ENCODE measurements at regions not wholly inside any gene's neighbourhood (a gene's known extent, or its start where the extent isn't known, plus 50 kb on each side); places are given as distances from the start of the nearest gene placed in this dataset.

- Histone ChIP-seq H2AFZ (ENCODE audit: low read depth, low read length) (no peak overlapping the region), H3K4me3 (ENCODE audit: low read length) (no peak overlapping the region), H3K27me3 (ENCODE audit: insufficient read depth, low read length) (no peaks in the 10 kb centered on the region), H3K36me3 (ENCODE audit: insufficient read depth, low read length) (no peaks in the 10 kb centered on the region), H3K9me3 (ENCODE audit: low read length) (no peaks in the 10 kb centered on the region), H3K4me1 (ENCODE audit: insufficient read depth, low read length) (no peaks in the 10 kb centered on the region)
Observed at GRCh38 chr5:143761663-143762062, 50.3 kb upstream of the HMHB1 start.

GRCh38 chr5:143760755-143761154, 51.2 kb upstream of the HMHB1 start:
- Histone ChIP-seq H3K4me3 (ENCODE audit: low read length) (no peak overlapping the region), H3K36me3 (ENCODE audit: insufficient read depth, low read length) (no peaks in the 10 kb centered on the region), H2AFZ (ENCODE audit: low read depth, low read length) (no peak overlapping the region), H3K9me3 (ENCODE audit: low read length) (no peaks in the 10 kb centered on the region), H3K4me1 (ENCODE audit: insufficient read depth, low read length) (no peaks in the 10 kb centered on the region), H3K27me3 (ENCODE audit: insufficient read depth, low read length) (no peaks in the 10 kb centered on the region)

GRCh38 chr5:143760131-143760505, 51.8 kb upstream of the HMHB1 start:
- no peaks in the 10 kb centered on the region for H3K4me1 ChIP-seq (ENCODE audit: insufficient read depth, low read length)
- no peaks in the 10 kb centered on the region for H3K9me3 ChIP-seq (ENCODE audit: low read length)
- H3K36me3 ChIP-seq (ENCODE audit: insufficient read depth, low read length), result no peaks in the 10 kb centered on the region
- no peak overlapping the region for H2AFZ ChIP-seq (ENCODE audit: low read depth, low read length)
- H3K27me3 ChIP-seq (ENCODE audit: insufficient read depth, low read length), result no peaks in the 10 kb centered on the region
- no peak overlapping the region for H3K4me3 ChIP-seq (ENCODE audit: low read length)

- no peaks in the 10 kb centered on the region for H3K36me3 ChIP-seq (ENCODE audit: insufficient read depth, low read length)
- no peaks in the 10 kb centered on the region for H3K4me1 ChIP-seq (ENCODE audit: insufficient read depth, low read length)
- no peaks in the 10 kb centered on the region for H3K27me3 ChIP-seq (ENCODE audit: insufficient read depth, low read length)
- no peak overlapping the region for H2AFZ ChIP-seq (ENCODE audit: low read depth, low read length)
- H3K9me3 ChIP-seq (ENCODE audit: low read length), result no peaks in the 10 kb centered on the region
- no peak overlapping the region for H3K4me3 ChIP-seq (ENCODE audit: low read length)
Observed at GRCh38 chr5:143759396-143760130, 52.4 kb upstream of the HMHB1 start.

- H3K4me3 ChIP-seq (ENCODE audit: low read length), result no peak overlapping the region
- no peaks in the 10 kb centered on the region for H3K4me1 ChIP-seq (ENCODE audit: insufficient read depth, low read length)
- H3K27me3 ChIP-seq (ENCODE audit: insufficient read depth, low read length), result no peaks in the 10 kb centered on the region
- H3K36me3 ChIP-seq (ENCODE audit: insufficient read depth, low read length), result no peaks in the 10 kb centered on the region
- H2AFZ ChIP-seq (ENCODE audit: low read depth, low read length), result no peak overlapping the region
- no peaks in the 10 kb centered on the region for H3K9me3 ChIP-seq (ENCODE audit: low read length)
Observed at GRCh38 chr5:143758750-143759149, 53.2 kb upstream of the HMHB1 start.

GRCh38 chr5:143758015-143758414, 53.9 kb upstream of the HMHB1 start:
- Histone ChIP-seq H3K4me1 (ENCODE audit: insufficient read depth, low read length) (no peaks in the 10 kb centered on the region), H3K27me3 (ENCODE audit: insufficient read depth, low read length) (no peaks in the 10 kb centered on the region), H3K36me3 (ENCODE audit: insufficient read depth, low read length) (no peaks in the 10 kb centered on the region), H2AFZ (ENCODE audit: low read depth, low read length) (no peak overlapping the region), H3K9me3 (ENCODE audit: low read length) (no peaks in the 10 kb centered on the region), H3K4me3 (ENCODE audit: low read length) (no peak overlapping the region)

- H3K36me3 ChIP-seq (ENCODE audit: insufficient read depth, low read length), result no peaks in the 10 kb centered on the region
- H3K9me3 ChIP-seq (ENCODE audit: low read length), result no peaks in the 10 kb centered on the region
- no peak overlapping the region for H2AFZ ChIP-seq (ENCODE audit: low read depth, low read length)
- H3K27me3 ChIP-seq (ENCODE audit: insufficient read depth, low read length), result no peaks in the 10 kb centered on the region
- no peak overlapping the region for H3K4me3 ChIP-seq (ENCODE audit: low read length)
- no peaks in the 10 kb centered on the region for H3K4me1 ChIP-seq (ENCODE audit: insufficient read depth, low read length)
Observed at GRCh38 chr5:143757116-143757515, 54.8 kb upstream of the HMHB1 start.

- Histone ChIP-seq H3K4me1 (ENCODE audit: insufficient read depth, low read length) (no peaks in the 10 kb centered on the region), H2AFZ (ENCODE audit: low read depth, low read length) (no peak overlapping the region), H3K4me3 (ENCODE audit: low read length) (no peak overlapping the region), H3K27me3 (ENCODE audit: insufficient read depth, low read length) (no peaks in the 10 kb centered on the region), H3K36me3 (ENCODE audit: insufficient read depth, low read length) (no peaks in the 10 kb centered on the region), H3K9me3 (ENCODE audit: low read length) (no peaks in the 10 kb centered on the region)
Observed at GRCh38 chr5:143755966-143756365, 56.0 kb upstream of the HMHB1 start.

- Histone ChIP-seq H3K9me3 (ENCODE audit: low read length) (no peaks in the 10 kb centered on the region), H3K27me3 (ENCODE audit: insufficient read depth, low read length) (no peaks in the 10 kb centered on the region), H3K4me3 (ENCODE audit: low read length) (no peak overlapping the region), H2AFZ (ENCODE audit: low read depth, low read length) (no peak overlapping the region), H3K4me1 (ENCODE audit: insufficient read depth, low read length) (no peaks in the 10 kb centered on the region), H3K36me3 (ENCODE audit: insufficient read depth, low read length) (no peaks in the 10 kb centered on the region)
Observed at GRCh38 chr5:143752165-143752850, 59.7 kb upstream of the HMHB1 start.

GRCh38 chr5:143751342-143751741, 60.6 kb upstream of the HMHB1 start:
- H2AFZ ChIP-seq (ENCODE audit: low read depth, low read length), result no peak overlapping the region
- H3K4me3 ChIP-seq (ENCODE audit: low read length), result no peak overlapping the region
- H3K4me1 ChIP-seq (ENCODE audit: insufficient read depth, low read length), result no peaks in the 10 kb centered on the region
- no peaks in the 10 kb centered on the region for H3K27me3 ChIP-seq (ENCODE audit: insufficient read depth, low read length)
- H3K9me3 ChIP-seq (ENCODE audit: low read length), result no peaks in the 10 kb centered on the region
- H3K36me3 ChIP-seq (ENCODE audit: insufficient read depth, low read length), result no peaks in the 10 kb centered on the region

- Histone ChIP-seq H3K4me3 (ENCODE audit: low read length) (no peak overlapping the region), H2AFZ (ENCODE audit: low read depth, low read length) (no peak overlapping the region), H3K27me3 (ENCODE audit: insufficient read depth, low read length) (no peaks in the 10 kb centered on the region), H3K4me1 (ENCODE audit: insufficient read depth, low read length) (no peaks in the 10 kb centered on the region), H3K36me3 (ENCODE audit: insufficient read depth, low read length) (no peaks in the 10 kb centered on the region), H3K9me3 (ENCODE audit: low read length) (no peaks in the 10 kb centered on the region)
Observed at GRCh38 chr5:143749581-143750205, 62.3 kb upstream of the HMHB1 start.

- Histone ChIP-seq H3K36me3 (ENCODE audit: insufficient read depth, low read length) (no peaks in the 10 kb centered on the region), H2AFZ (ENCODE audit: low read depth, low read length) (no peak overlapping the region), H3K9me3 (ENCODE audit: low read length) (no peaks in the 10 kb centered on the region), H3K27me3 (ENCODE audit: insufficient read depth, low read length) (no peaks in the 10 kb centered on the region), H3K4me3 (ENCODE audit: low read length) (no peak overlapping the region), H3K4me1 (ENCODE audit: insufficient read depth, low read length) (no peaks in the 10 kb centered on the region)
Observed at GRCh38 chr5:143748516-143748915, 63.4 kb upstream of the HMHB1 start.

- H3K9me3 ChIP-seq (ENCODE audit: low read length), result no peaks in the 10 kb centered on the region
- H3K4me1 ChIP-seq (ENCODE audit: insufficient read depth, low read length), result peaks cover 2% of the 10 kb centered on the region
- no peaks in the 10 kb centered on the region for H3K27me3 ChIP-seq (ENCODE audit: insufficient read depth, low read length)
- no peak overlapping the region for H3K4me3 ChIP-seq (ENCODE audit: low read length)
- no peak overlapping the region for H2AFZ ChIP-seq (ENCODE audit: low read depth, low read length)
- H3K36me3 ChIP-seq (ENCODE audit: insufficient read depth, low read length), result no peaks in the 10 kb centered on the region
Observed at GRCh38 chr5:143742951-143743350, 69.0 kb upstream of the HMHB1 start.

Measured in neuron (in vitro differentiated cells).